ENCODE measurements at regions not wholly inside any gene's neighbourhood (a gene's known extent, or its start where the extent isn't known, plus 50 kb on each side); places are given as distances from the start of the nearest gene placed in this dataset.

DNA sequence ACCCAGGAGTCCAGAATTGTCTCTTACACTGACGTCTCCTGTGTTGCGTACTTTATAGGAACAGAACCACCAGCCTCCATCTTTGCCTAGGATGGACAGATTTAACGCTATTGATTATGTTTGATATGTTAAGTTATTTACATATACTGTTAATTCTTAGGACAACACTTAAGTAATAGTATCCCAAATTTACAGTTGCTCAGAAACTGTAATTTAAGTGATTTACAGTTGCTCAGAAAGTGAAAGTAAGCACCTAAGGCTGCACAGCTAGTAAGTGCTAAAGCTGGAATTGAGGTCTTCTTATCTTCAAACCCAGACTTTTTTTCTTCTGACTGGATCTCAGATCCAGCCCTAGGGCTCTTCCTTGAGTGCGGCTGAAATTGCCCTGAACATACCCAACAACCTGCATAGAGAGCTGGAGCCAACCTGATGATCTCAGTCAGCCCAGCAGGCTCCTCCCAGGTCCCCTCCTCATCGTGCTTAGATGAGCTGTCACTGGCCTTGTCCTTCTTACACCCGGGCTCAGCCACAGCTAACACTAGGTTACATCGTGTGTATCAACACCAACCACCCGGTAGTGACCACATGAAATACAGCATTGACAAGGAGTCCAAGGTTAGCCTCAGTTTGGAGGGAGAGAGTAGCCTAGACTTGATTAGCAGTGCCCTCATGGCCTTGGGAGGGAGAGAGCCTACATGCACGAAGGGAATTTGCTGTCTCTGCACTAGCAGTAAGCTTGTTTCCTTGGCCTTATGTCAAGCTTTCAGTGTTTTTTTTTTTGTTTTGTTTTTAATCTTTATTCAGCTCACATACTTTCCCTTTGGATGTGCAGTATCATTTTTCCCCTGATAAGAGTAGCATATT is 111.1 kb upstream of the ARHGAP5 start:
- no peak for DNase-seq (ENCODE audit: low spot score)

DNA sequence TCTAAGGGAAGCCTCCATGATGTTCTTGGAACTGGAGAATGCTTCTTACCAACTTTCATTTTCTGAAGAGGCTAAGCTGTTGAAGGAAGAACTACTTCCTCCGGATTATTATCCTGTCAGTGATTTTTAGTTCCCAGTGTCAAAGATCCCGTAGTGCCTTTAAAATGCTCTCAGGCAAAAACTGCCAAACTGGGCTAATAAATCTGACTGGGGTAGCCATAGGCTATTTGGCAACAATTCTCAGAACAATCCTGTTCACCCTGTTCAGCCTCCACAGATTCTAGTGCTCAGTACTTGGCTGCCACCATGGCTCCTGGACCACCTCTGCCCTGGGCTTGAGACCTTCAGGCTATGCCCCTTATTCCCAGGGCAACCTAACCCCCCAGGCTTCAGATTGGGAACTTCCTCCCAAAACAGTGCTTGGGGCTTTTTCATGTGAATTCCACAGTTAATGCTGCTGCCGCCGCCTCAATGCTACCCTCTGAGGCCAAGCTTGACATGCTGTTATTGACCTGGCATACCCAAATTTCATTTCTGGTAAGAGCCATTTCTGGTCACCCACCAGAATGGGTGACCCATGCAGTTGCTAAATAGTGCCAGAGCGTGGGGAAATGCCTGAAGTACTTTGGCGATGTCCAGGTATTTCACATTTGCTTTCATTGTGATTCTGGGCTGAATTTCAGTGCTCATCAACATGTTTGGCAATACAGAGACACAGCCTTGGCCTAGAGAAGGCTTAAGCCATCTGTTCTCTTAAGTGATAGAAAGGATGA is 110.0 kb upstream of the ARHGAP5 start:
- DNase-seq (ENCODE audit: low spot score) = no peak

DNA sequence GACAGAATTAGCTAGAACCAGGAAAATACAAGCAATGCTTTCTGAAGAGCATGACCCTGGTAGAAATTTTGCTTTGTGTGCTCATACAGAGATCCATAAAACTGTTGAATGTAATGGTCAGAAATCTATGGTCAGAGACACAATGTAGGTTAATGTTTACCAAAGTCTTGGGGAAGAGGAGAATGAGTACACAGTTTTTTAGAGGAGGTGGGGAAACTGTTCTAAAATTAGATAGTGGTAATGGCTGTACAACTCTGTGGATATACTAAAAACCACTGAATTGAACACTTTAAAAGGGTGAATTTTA is 109.5 kb upstream of the ARHGAP5 start:
- no peak for DNase-seq (ENCODE audit: low spot score)

DNA sequence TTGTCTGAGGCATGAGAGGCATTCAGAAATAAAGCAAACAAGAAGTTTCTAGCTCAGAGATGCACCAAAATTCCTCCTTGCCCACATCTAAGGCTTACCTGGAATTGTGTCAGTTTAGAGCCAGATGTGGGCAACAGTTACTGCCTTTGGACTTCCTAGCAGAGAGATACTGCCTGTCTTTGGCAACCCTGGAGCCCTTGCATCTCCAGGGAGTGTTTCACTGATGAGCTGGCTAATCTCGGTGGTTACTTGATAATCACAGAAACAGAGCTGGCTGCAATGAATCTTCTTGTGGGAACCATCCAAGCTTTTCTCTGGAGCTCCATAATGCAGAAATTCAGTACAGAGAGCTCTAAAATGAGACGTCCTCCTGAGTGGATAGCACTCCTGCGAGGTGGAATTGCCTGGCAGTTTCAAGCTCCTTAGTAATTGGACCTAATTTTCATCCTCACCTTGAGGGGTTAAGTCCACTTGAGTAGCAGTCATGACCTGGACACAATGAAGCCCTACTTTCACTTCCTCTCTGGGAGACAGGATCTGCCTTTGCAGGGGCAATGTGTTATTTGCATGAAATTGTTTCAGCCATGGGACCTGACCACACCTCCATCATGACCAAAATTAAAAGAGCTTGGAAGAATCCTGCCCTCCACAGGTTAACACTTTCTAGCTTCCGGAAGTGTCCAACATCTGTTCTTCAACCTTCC is 108.8 kb upstream of the ARHGAP5 start:
- peak; percentile 83 for DNase-seq (ENCODE audit: low spot score)

DNA sequence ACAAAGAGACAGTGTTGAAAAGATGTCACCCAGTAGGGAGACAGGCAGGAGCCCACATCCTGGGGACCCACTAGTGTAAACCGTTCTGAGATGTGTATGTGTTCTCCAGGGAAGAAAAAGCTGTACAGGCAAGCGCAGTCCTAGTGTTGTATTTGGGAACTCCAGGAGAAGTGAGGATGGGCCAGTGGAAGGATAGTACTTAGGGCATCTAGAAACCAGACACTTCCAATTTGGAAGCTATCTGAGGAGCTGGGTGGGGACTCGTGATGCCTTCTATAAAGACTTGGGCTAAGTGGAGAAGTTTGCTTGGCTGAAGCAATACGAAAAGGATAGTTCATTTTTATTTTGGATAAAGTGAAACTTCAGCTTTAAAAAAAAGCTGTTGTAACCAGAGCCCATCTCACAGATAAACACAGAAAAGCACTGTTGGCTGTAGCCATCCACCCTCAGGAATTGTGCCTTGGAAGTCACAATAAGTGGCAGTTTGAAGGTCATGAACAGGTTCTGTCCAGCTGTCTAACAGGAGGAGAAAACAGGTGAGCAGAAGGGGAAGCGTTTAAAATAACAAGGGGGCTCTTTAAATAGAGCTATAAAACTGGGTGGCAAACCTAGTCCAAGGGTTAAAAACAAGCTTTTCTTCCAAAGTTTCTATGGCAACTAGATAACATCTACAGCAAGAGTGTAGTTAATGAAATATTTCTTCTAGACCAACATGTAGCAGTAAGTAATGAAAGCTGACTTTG is 108.0 kb upstream of the ARHGAP5 start:
- peak; percentile 20 for DNase-seq (ENCODE audit: low spot score)

DNA sequence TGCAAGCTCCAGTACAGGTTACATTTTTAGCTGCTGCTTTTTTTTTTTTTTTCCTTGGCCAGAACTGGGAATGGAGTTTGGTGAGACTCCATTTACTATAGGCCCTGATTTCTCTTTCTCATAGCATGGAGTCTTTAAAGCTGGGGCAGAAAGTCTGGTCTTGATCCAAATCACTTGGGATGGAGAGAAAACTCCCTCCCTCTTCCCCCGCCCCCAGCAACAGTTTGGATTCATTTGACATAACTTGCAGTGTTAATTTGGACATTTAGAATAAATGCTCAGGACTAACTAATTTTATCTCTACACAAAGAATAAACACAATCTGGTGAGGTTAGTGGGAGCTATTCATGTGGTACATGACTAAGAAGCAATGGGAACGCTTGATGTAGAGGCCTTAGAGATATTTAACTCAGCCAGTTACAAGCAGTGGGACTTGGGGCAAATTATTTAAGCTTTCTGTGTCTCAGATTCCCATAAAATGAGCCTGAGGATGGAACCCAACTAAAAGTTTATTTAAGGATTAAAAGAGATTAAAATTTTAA is 107.3 kb upstream of the ARHGAP5 start:
- no peak for DNase-seq (ENCODE audit: low spot score)

DNA sequence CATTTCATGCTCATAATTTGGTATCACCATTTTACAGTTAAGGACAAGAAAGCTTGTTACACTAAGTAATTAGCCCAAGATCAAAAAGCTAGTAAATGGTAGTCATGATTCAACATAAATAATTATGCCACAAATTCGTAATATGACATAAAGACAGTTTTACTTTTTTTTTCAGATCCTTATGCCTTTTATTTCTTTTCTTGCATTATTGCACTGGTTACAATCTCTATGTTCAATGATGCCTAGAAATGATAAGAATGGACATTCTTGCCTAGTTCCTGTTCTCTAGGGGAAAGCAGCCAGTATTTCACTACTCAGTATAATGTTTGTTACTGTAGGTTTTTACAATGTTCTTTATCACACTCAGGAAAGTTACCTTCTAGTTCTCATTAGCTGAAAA is 106.4 kb upstream of the ARHGAP5 start:
- no peak for DNase-seq (ENCODE audit: low spot score)

DNA sequence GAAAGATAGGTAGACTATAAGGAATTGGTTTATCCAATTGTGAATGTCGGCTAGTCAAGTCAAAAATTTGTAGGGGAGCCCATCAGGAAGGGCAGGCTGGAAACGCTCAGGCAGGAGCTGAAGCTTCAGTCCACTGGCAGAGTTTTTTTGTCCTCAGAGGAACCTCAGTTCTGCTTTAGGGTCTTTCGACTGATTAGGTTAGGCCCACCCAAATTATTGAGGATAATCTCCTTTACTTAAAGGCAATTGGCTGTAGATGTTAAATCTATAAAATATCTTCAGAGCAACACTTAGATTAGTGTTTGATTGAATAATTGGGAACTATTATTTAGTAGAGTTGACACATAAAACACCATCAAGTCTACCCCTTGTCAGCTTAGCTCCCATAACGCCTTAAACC is 105.5 kb upstream of the ARHGAP5 start:
- DNase-seq (ENCODE audit: low spot score) = no peak

DNA sequence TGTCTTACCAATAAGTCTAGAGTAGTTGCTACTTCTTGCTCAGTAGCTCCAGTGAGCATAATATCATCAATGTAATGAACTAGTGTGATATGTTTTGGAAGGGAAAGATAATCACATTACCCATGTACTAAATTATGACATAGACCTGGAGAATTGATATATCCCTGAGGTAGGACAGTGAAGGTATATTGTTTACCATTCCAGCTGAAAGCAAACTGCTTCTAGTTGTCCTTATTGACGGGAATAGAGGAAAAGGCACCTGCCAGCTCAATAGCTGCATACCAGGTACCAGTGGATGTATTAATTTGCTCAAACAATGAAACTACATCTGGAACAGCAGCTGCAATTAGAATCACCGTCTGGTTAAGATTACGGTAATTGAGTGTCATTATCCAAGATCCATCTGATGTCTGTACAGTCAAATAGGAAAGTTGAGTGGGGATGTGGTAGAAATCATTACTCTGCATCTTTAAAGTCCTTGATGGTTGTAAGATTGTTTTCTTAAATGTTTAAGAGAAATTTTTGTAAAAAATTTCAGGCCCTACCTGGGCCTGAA is 100.0 kb upstream of the ARHGAP5 start:
- DNase-seq (ENCODE audit: low spot score) = no peak

DNA sequence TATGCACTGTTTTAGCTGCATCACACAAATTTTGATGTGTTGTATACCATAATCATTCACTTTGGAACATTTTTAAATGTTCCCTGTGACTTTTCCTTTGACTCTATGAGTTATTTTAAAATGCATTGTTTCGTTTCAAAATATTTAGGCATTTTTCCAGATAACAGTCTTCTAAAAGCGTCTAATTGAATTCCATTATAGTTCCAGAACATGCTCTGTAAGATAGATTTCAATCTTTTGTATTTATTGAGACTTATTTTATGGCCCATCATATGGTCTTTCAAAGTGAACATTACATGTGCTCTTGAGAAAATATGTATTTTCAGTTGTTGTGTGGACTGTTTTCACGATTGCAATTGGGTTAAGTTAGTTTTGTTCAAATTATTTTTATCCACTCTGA is 98.7 kb upstream of the ARHGAP5 start:
- DNase-seq (ENCODE audit: low spot score) = no peak

DNA sequence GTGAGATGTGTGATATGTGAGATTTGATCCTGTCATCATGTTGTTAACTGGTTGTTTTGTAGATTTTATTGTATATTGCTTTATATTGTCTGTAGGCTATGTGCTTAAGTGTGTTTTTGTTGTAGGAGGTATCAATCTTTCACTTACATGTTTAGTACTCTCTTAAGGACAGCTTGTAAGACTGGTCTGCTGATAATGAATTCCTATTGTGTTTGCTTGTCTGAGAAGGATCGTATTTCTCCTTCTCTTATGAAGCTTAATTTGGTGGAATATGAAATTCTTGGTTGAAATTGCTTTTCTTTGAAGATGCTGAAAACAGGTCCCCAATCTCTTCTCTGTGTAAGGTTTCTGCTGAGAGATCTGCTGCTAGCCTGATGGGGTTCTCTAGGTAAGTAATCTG is 94.5 kb upstream of the ARHGAP5 start:
- no peak for DNase-seq (ENCODE audit: low spot score)

DNA sequence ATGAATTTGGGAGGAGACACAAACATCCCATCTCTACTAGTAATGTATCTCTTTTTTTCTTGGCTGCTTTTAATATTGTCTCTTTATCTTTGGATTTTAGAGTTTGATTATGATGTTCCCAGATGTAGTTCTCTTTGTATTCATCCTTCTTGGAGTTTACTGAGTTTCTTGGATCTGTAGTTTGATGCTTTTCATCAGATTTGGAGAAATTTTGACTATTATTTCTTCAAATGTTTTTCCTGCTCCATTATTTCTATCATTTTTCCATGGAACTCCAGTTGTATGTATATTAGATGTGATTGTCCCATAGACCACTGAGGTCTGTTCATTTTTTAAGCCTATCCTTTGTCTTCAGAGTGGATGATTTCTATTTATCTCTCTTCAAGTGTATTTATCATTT is 90.7 kb upstream of the ARHGAP5 start:
- no peak for DNase-seq (ENCODE audit: low spot score)

DNA sequence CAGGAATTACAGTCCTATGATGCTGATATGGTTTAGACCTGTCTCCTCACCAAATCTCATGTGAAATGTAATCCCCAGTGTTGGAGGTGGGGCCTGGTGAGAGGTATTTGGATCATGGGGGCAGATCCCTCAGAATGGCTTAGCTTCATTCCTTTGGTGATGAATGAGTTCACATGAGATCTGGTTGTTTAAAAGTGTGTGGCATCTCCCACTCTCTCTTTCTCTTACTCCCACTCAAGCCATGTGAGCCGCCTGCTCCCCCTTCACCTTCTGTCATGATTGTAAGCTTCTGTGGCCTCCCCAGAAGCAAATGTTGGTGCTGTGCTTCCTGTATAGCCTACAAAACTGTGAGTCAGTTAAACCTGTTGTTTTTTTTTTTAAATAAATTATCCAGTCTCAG is 89.4 kb upstream of the ARHGAP5 start:
- no peak for DNase-seq (ENCODE audit: low spot score)

DNA sequence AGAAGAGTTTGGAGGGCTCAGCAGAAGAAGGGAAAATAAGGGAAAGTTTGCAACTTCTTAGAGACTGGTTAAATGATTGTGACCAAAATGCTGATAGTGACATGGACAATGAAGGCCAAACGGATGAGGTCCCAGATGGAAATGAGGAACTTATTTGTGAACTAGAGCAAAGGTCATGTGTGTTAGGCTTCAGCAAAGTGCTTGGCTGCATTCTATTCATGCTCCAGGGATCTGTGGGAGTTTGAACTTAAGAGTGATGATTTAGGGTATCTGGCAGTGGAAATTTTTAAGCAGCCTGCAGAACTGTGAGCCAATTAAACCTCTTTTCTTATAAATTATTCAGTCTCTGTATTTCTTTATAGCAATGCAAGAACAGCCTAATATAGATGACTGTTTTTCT is 88.9 kb upstream of the ARHGAP5 start:
- no peak for DNase-seq (ENCODE audit: low spot score)

DNA sequence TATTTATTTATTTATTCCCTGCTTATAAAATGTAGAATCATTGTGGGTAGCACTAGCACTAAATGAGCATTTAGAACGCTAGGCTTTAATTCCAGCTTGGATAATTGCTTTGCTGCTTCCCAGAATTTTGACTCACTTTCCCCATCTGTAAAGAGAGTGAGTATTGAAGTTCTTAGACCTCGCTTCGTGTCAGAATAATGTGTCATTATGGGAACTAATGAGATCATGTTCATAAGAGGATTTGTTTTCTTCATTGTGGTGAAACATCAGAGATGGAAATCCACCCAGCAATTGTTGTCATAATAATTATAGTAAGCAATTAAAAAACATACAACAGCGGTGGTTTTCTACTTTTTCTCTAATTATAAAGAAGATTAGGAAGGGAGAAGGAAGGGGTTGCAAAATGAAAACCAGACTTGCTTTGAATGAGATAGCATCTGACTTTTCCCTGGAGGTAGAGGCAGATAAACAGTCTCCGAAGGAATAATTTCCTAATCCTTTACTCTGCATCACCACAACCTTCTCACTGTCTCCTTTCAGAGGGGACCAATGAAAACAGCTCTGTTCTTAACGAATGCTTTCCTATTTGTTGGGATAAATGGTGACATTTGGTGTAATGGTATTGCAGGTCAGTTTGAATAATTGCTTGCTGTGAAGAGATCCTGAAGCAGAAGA is 86.8 kb upstream of the ARHGAP5 start:
- peak; percentile 42 for DNase-seq (ENCODE audit: low spot score)

DNA sequence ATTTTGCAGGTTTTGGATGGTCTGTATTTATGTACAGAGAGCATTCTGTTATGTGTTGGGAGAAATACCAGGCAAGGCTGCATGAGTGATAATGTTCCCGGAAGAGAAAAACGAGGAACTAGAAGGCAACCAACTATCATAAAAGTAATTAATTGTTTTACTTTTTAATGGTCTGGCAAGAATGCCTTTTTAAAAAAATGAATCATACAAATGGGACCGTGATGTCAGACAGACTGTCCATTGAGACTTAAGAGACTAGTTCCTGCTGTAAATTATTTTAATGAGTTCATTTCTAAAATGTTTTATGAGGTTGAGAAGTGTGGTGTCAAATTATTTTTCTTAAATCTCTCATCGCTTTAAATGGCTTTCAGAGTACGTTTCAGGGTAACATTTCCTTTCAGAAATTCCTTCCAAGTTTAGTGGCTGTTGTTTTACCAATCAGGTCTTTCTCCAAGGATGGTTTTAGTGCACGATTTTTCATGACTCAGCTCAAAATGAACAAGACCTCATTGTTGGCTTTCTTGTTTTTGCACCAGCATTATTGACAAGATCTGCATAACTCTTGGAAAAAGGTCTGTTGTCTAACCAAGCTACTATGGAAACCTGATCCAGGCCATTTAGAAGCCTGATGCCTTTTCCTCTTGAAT is 86.1 kb upstream of the ARHGAP5 start:
- peak; percentile 42 for DNase-seq (ENCODE audit: low spot score)

DNA sequence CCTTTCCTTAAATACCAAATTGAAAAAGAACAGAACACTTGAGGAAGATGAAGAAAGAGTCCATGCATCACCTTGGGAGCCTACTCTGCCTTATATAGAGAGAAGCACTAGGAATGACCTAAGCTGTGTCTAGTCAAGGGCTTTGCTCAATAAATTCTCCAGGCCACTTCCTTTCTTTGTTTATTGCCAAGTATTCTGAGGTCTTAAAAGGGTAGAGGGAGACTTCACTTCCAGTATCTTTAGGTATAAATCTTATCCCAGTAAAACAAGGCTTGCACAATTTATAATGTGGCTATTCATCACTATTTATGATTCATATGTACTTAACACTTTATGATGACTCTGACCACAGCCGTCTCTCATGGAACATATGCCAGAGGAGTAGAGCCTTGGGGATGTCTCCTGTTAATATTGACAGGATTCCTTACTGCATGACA is 85.1 kb upstream of the ARHGAP5 start:
- DNase-seq (ENCODE audit: low spot score) = peak; percentile 73

DNA sequence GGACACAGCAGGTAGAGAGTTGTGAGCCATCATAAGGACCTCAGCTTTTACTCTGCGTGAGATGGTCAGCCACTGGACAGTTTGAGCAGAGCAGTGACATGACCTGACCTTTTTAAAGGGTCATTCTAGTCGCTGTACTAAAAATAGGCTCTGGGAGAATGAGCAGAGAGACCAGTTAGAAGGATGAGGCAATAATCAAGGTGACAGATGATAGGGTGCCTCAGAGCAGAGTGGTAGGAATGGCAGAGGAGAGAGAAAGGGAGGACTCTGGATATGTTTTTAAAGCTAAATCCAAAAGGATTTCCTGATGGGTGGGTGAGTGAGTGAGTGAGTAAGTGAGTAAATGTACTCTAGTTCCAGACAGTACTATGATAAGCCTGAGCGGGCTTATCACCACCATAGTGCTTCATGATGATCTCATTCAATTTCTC is 83.6 kb upstream of the ARHGAP5 start:
- no peak for DNase-seq (ENCODE audit: low spot score)

DNA sequence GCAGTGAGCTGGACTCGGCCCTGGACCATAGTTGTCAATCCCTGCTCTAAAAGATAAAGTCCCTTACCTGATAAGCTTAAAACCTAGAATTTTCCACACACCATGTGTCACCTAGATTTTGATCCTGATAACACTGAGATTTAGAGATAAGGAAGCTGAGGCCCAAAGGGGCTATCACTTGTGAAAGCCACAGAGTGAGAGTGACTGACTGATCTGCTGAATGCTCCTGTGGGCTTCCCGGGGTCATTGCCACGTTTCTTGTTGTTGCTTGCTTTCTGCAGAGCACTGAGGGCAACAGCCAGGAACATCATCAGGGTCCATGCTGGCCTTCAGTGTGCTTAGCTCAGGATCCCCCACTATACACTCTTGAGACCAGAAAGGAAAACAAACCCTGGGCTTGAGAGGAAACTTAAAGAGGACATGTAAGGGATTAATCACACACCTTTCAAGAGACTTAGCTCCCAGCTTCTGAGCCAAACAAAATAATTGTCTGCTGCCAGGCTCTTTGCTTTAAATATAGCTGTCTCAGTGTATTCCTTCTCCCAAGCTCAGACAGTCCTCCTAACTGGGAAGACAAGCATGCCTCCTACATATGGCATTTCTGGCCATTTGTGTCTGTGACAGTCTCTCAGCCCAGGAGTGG is 82.6 kb upstream of the ARHGAP5 start:
- no peak for DNase-seq (ENCODE audit: low spot score)

DNA sequence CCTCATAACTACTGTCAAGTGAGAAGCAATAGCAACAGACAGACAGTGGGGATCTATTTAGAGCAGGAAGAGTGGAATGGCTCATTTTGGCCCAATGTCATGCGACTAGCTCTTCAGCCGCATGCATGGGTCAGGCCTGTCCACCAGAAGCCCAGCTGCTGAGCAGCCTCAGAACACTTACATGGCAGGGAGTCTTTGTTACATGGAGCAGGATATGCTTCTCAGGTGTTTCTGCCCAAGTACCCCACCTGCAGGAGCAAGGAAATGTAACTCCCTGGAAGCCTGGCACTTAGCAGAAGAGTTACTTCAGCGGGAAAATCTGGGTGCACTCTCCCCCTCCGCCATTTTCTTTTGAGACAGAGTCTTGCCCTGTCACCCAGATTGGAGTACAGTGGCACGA is 73.5 kb upstream of the ARHGAP5 start:
- DNase-seq (ENCODE audit: low spot score) = no peak
